GM19438 (cell line): ENCODE measurements at regions not wholly inside any gene's neighbourhood (a gene's known extent, or its start where the extent isn't known, plus 50 kb on each side); places are given as distances from the start of the nearest gene placed in this dataset.

Source experiments
- ATAC-seq: cut with Tn5 transposase; IDR thresholded peaks from one replicate; pipeline ENCODE4 v1.9.1; 2021; ENCODE audit warnings: low read depth; ENCODE audit not compliant: unreplicated experiment

DNA sequence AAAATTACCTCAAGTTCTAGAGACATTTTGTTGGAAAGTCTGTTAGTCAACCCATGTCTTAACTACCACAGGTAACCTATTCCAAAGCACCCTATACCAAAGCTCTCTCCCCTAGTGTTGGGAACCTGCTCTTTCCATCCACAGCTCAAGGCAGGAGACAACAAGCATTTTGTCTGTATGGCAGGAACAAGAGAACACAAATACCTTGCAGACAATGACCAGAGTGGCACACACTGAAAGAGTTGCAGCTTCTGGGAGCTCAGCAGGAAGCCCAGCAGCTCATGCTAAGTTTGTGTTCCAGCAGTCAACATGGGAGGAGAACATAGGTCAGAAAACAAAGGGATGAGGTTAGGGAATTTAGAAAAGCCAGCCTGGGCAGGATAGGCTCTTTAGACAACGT is 300.8 kb downstream of the HHIPL2 start:
- ATAC-seq, result no peak

DNA sequence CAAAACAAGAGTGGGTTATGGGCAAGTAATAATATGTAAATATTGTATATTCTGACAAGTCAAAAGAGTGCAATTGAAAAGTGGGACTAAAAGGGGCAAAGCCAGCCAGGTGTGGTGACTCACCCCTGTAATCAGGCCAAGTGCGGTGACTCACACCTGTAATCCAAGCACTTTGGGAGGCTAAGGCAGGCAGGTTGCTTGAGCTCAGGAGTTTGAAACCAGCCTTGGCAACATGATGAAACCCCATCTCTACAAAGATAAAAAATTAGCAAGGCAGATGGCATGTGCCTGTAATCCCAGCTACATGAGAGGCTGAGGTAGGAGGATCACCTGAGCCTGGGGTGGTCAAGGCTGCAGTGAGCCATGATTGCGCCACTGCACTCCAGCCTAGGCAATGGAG is 304.0 kb downstream of the HHIPL2 start:
- no peak for ATAC-seq

- no peak for ATAC-seq
Observed at GRCh38 chr1:222242492-222242891, 305.4 kb downstream of the HHIPL2 start.

DNA sequence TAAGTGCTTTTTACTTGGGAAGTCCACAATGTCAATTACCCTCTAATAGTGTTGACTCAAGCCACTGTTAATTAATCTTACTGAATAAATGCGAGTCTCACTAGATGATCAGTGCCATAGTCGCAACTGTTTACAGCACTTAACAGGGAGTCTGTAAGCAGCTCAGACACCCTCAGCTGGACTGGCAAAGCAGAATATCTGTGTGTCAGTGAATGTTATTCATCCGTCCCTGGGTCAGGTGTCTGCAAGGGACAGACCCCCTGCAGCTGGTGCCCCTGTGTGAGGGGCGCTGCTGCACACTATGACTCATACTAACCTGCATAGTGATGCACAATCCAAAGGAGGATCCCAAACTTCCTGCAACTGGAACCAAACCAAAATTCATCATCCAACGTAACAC is 306.5 kb downstream of the HHIPL2 start:
- no peak for ATAC-seq

- no peak for ATAC-seq
Observed at GRCh38 chr1:222240536-222241181, 307.2 kb downstream of the HHIPL2 start.

- ATAC-seq, result no peak
Observed at GRCh38 chr1:222239130-222239529, 308.8 kb downstream of the HHIPL2 start.

GRCh38 chr1:222234351-222234750 is 313.6 kb downstream of the HHIPL2 start:
- ATAC-seq, result no peak

DNA sequence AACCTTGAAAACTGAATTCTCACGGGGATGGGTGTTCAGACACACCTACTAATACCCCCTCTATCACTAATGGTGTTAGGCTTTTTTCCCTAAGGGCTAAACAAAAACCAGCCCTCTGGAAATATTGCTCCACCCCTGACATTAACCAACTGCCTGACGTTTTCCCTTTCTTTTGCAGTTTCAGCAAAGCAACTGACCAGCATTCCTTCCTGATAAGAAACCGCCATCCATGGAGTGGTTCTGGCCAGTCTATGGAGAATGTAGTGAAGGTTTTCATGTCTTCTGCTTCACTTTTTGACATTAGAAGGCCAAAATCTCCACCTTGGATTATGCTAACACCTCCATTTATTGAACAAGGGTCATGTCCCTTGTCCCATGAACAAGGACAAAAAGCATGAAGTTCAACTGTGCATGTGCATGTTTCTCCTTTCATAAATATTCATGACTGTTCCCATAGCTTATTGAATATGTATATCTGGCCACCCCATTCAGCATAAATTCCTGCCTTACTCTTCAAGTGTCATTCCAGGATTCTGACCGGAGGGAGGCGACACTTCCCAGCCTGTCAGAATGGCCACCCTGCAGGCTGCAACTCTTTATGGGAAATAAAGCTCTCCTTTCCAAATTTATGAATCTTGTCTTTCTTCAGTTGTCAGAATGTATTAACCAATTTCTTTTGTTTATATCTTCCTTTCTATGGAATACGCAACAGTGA is 314.3 kb downstream of the HHIPL2 start:
- no peak for ATAC-seq

- ATAC-seq, result no peak
Observed at GRCh38 chr1:222232842-222233241, 315.1 kb downstream of the HHIPL2 start.

DNA sequence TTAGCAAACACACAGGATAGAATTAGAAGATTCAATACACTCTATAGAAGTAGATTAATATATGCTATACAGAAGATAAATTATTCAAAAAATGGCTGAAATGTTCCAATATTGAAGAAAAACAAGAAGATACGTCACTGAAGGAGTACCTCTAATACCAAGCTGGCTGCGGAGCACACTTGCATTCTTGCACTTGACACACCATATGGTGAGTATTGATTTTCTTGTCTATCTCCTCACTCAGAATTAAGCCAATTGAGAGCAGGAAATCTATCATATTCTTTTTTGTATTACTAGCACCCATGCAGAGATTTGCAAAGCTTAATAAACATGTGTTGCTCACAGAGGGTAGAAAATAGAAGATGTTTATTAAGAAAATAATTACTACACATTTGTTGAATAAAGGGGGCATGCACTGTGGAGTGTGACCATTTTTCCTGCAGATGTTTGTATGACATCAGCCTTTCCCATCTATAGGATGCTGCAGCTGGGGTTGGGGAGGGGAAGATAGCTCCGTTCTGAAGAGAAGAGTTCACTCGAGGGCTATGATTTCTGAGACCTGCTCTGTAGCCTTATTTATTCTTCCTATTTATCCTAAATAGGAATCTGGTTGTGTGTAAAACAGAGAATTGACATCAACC is 318.1 kb downstream of the HHIPL2 start:
- ATAC-seq, result no peak

DNA sequence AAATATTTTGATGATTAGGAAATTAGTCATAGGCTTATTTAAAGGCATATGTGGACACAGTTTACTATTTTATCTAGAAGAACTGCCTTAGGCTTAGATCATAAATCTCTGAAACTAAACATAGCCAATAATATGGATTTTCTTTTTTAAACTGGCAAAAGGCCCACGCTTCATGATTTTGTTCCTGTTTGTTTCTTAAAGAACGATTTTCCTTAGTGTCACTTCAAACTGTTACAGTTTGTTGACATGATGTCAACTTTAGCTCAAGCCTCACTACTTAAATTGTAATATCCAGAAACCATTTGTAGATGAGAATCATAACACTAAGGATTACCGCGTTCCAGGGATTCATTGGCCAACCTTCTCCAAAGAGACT is 322.6 kb downstream of the HHIPL2 start:
- no peak for ATAC-seq

- ATAC-seq, result no peak
Observed at GRCh38 chr1:222224636-222225315, 323.1 kb downstream of the HHIPL2 start.

- no peak for ATAC-seq
Observed at GRCh38 chr1:222224156-222224555, 323.7 kb downstream of the HHIPL2 start.

DNA sequence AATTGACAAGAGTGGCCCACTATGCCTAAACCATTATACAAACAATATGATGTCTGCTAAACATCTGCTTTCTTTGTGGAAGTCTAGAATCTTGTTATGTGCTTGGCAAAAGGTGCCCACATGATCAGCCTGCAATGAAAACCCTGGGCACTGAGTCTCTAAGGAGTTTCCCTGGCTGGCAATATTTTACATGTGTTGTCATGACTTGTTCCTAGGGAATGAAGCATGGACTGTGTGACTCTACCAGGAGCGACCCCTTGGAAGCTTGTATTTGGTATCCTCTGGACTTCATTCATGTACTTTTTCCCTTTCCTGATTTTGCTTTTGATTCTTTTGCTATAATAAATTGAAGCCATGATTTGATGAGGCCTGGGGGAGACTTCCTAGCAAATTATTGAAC is 324.9 kb downstream of the HHIPL2 start:
- ATAC-seq, result no peak

- no peak for ATAC-seq
Observed at GRCh38 chr1:222216255-222216754, 331.6 kb downstream of the HHIPL2 start.

GRCh38 chr1:222210776-222211175 is 337.1 kb downstream of the HHIPL2 start:
- no peak for ATAC-seq

DNA sequence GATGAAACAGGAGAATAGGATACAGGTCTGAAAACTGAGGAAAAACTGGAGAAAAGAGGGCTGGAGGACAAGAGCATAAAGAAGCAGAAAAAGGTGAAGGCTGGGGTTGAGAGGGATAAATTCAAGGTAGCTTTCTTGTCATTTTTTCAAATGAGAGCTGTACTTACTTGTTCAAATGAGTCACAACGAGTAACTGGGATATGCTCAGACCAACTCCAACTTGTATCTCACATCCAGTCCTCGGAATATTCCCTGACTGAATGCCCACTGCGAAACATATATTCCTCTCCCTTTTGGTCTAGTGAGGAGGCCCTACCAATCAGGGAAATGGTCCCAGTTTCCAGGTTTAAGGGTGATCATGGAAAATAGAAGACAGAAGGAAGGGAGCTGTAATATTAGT is 343.4 kb downstream of the HHIPL2 start:
- ATAC-seq, result no peak

- no peak for ATAC-seq
Observed at GRCh38 chr1:222202831-222203230, 345.1 kb downstream of the HHIPL2 start.

DNA sequence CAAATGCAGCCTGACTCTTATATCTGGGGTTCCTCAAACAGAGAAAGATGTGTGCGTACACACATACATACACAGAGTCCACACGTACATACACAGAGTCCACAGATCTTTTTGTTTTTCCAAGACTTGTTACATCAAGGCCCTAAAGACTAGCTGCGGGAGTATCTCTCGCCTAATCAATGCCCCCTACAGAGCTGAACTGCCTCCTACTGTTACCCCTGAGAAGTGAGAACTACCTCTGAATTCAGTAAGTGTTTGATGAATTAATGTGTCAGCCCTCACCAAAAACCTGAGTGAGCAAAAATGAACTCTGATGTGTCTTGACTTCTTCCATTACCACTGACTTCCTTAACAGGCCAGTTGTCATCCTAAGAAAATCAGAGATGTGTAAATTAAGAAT is 351.2 kb downstream of the HHIPL2 start:
- no peak for ATAC-seq

DNA sequence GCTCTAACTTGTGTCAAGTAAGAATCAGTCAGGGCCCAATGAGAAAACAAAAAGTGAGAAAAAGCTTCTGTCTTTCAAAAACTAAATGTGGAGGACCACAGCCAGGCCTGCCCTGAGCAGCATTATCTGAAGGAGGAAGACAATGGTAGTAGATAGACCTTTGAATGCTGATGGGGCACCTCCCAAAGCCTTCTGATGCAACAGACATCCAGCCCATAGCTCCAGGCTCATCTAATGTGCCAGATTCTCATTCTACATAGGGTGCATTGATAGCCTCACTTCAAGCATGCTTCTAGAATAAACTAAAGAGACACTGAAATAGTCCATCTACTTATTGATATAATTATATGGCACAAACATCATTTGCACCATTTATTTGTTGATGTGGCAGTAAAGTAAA is 351.6 kb downstream of the HHIPL2 start:
- no peak for ATAC-seq

DNA sequence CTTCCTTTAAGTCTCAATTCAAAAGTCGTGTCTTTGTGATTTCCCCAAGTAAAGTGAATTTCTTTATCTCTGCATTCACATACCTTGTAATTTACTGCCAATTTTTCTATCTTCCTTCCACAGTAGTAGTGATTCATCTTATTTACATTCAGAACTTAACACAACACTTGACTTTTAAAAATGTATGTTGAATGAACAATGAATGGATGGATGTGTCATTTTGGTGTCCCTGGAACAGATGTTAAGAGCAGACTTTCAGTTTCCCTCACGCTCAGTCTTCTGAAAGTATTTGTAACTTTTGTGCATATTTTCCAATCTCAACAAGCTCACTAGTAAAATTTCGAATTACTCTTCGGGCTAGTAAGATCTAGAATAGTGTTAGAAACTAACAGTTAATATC is 352.0 kb downstream of the HHIPL2 start:
- no peak for ATAC-seq
